H1 (cell line): ENCODE measurements at regions not wholly inside any gene's neighbourhood (a gene's known extent, or its start where the extent isn't known, plus 50 kb on each side); places are given as distances from the start of the nearest gene placed in this dataset.

Experiments used
- CTCF ChIA-PET: fragments of 300-600 bp; sonication (Branson Sonifier 250); formaldehyde crosslinking; loops from one replicate; lab custom pipeline; 2021; ENCODE audit not compliant: partially characterized antibody; lab: Charles Lee
- POLR2A ChIA-PET: fragments of 300-600 bp; sonication (Branson Sonifier 250); formaldehyde crosslinking; loops from one replicate; lab custom pipeline; 2021; ENCODE audit warnings: inconsistent platforms; ENCODE audit not compliant: partially characterized antibody; lab: Charles Lee
- DNase-seq, 2 experiments: peaks; one replicate each; pipeline versions ENCODE4 v3.0.0 to v3.0.0-alpha.2; 2010 to 2022; ENCODE audit warnings: low spot score in 2 of 2, low read depth in 1 of 2, mixed read lengths in 1 of 2
- FAIRE-seq: peaks from 2 replicates; lab custom pipeline; 2011; peaks lifted over from hg19 to GRCh38; lab: Jason Lieb, UNC
- H2AFZ ChIP-seq: 2 replicates; pipeline ENCODE4 v1.8.1; 2012; ENCODE audit warnings: low read length, inconsistent platforms
- H2AK5ac ChIP-seq: 2 replicates; pipeline ENCODE4 v1.6.1; 2013; ENCODE audit warnings: low read depth, low read length
- H2BK120ac ChIP-seq: replicated peaks from 2 replicates; pipeline ENCODE3; 2013; ENCODE audit warnings: low read depth, low read length, inconsistent platforms
- H2BK12ac ChIP-seq: 2 replicates; pipeline ENCODE4 v1.6.1; 2013; ENCODE audit warnings: low read depth, low read length
- H2BK15ac ChIP-seq: 2 replicates; pipeline ENCODE4 v1.6.1; 2013; ENCODE audit warnings: low read length
- H2BK20ac ChIP-seq: 2 replicates; pipeline ENCODE4 v1.6.1; 2013; ENCODE audit warnings: low read length
- H2BK5ac ChIP-seq: 2 replicates; pipeline ENCODE4 v1.6.1; 2013; ENCODE audit warnings: low read depth, low read length
- H3K14ac ChIP-seq: 2 replicates; pipeline ENCODE4 v1.6.1; 2013; ENCODE audit warnings: inconsistent platforms; ENCODE audit not compliant: insufficient read length
- H3K18ac ChIP-seq: 2 replicates; pipeline ENCODE4 v1.6.1; 2013; ENCODE audit warnings: low read length; ENCODE audit errors: extremely low read depth
- H3K23ac ChIP-seq: 2 replicates; pipeline ENCODE4 v1.6.1; 2013; ENCODE audit warnings: inconsistent platforms; ENCODE audit not compliant: insufficient read length
- H3K23me2 ChIP-seq: 2 replicates; pipeline ENCODE4 v1.6.1; 2013; ENCODE audit warnings: low read depth, low read length
- H3K27ac ChIP-seq: 2 replicates; pipeline ENCODE4 v1.6.1; 2011; ENCODE audit warnings: low read depth, low read length, inconsistent platforms
- H3K27me3 ChIP-seq, 4 experiments: replicated peaks in 1 of 4; 1 replicate in 1 of 4; 2 replicates in 3 of 4; pipeline versions ENCODE4 v1.6.1 to v1.8.1; 2011 to 2013; ENCODE audit warnings: low read length in 3 of 4, mild to moderate bottlenecking in 3 of 4, inconsistent platforms in 2 of 4, mixed read lengths in 2 of 4, moderate library complexity in 1 of 4; ENCODE audit not compliant: control insufficient read depth in 3 of 4, insufficient read depth in 3 of 4; ENCODE audit errors: extremely low read depth in 1 of 4
- H3K36me3 ChIP-seq, 4 experiments: 2 replicates each; pipeline versions ENCODE4 v1.6.1 to v1.8.1; 2011 to 2013; ENCODE audit warnings: mild to moderate bottlenecking in 4 of 4, low read length in 3 of 4, moderate library complexity in 2 of 4, control low read depth in 1 of 4, inconsistent platforms in 1 of 4; ENCODE audit not compliant: insufficient read depth in 4 of 4, control insufficient read depth in 2 of 4
- H3K4ac ChIP-seq: replicated peaks from 2 replicates; pipeline ENCODE3; 2013; ENCODE audit warnings: low read length, low read depth, mixed read lengths, inconsistent platforms; ENCODE audit not compliant: insufficient read length
- H3K4me1 ChIP-seq, 4 experiments: replicated peaks in 1 of 4; 1 replicate in 1 of 4; 2 replicates in 3 of 4; pipeline versions ENCODE4 v1.6.1 to v1.8.1; 2011 to 2013; ENCODE audit warnings: low read length in 3 of 4, inconsistent platforms in 2 of 4, mixed read lengths in 1 of 4; ENCODE audit not compliant: insufficient read depth in 4 of 4, control insufficient read depth in 3 of 4
- H3K4me2 ChIP-seq, 2 experiments: 2 replicates each; pipeline versions ENCODE4 v1.6.1 to v1.8.1; 2011 to 2013; ENCODE audit warnings: low read depth in 2 of 2, low read length in 2 of 2, control low read depth in 1 of 2, inconsistent platforms in 1 of 2, mild to moderate bottlenecking in 1 of 2; ENCODE audit not compliant: insufficient read depth in 1 of 2
- H3K4me3 ChIP-seq, 4 experiments: fragments of 200-600, 300-600 bp in 1 of 4; sonication (generic), shearing (Covaris generic), sonication (Bioruptor Twin) in 1 of 4; 2 replicates each; pipeline versions ENCODE4 v1.5.1 to v1.8.1; 2011 to 2016; ENCODE audit warnings: low read length in 4 of 4, low read depth in 3 of 4, control low read depth in 2 of 4, inconsistent platforms in 2 of 4, mild to moderate bottlenecking in 2 of 4, mixed read lengths in 1 of 4, moderate library complexity in 1 of 4; ENCODE audit not compliant: insufficient read depth in 2 of 4; ENCODE audit errors: extremely low read depth in 1 of 4
- H3K56ac ChIP-seq: replicated peaks from 2 replicates; pipeline ENCODE3; 2013; ENCODE audit warnings: low read depth, mild to moderate bottlenecking, mixed read lengths, low read length, inconsistent platforms; ENCODE audit not compliant: insufficient read length
- H3K79me1 ChIP-seq: 2 replicates; pipeline ENCODE4 v1.6.1; 2013; ENCODE audit warnings: low read depth, low read length, control low read depth
- H3K79me2 ChIP-seq, 2 experiments: 2 replicates each; pipeline versions ENCODE4 v1.6.1 to v1.8.1; 2012 to 2013; ENCODE audit warnings: low read length in 2 of 2, mild to moderate bottlenecking in 2 of 2, inconsistent platforms in 1 of 2; ENCODE audit not compliant: insufficient read depth in 2 of 2, control insufficient read depth in 1 of 2
- H3K9ac ChIP-seq, 4 experiments: replicated peaks in 1 of 4; 1 replicate in 1 of 4; 2 replicates in 3 of 4; pipeline versions ENCODE4 v1.6.1 to v1.8.1; 2011 to 2013; ENCODE audit warnings: low read depth in 3 of 4, low read length in 3 of 4, control low read depth in 2 of 4, mild to moderate bottlenecking in 2 of 4, moderate library complexity in 2 of 4, inconsistent platforms in 1 of 4; ENCODE audit errors: extremely low read depth in 1 of 4
- H3K9me3 ChIP-seq, 2 experiments: 2 replicates each; pipeline versions ENCODE4 v1.6.1 to v1.8.1; 2012 to 2013; ENCODE audit warnings: mild to moderate bottlenecking in 2 of 2, moderate library complexity in 2 of 2, control low read depth in 1 of 2, inconsistent platforms in 1 of 2, low read depth in 1 of 2, low read length in 1 of 2, mixed read lengths in 1 of 2; ENCODE audit not compliant: insufficient read depth in 2 of 2
- H4K20me1 ChIP-seq, 2 experiments: replicated peaks in 1 of 2; 2 replicates each; pipeline versions ENCODE3 to v1.8.1; 2011 to 2013; ENCODE audit warnings: inconsistent platforms in 2 of 2, low read length in 2 of 2, mild to moderate bottlenecking in 1 of 2; ENCODE audit not compliant: insufficient read depth in 2 of 2, control insufficient read depth in 1 of 2
- H4K5ac ChIP-seq: 2 replicates; pipeline ENCODE4 v1.6.1; 2013; ENCODE audit warnings: low read length, low read depth, mixed read lengths, inconsistent platforms; ENCODE audit not compliant: insufficient read length
- H4K8ac ChIP-seq: 2 replicates; pipeline ENCODE4 v1.8.0; 2013; ENCODE audit warnings: mild to moderate bottlenecking, moderate library complexity, low read length, inconsistent platforms; ENCODE audit not compliant: insufficient read depth; ENCODE audit errors: extremely low read depth
- H4K91ac ChIP-seq: replicated peaks from 2 replicates; pipeline ENCODE3; 2013; ENCODE audit warnings: low read length, mixed read lengths, inconsistent platforms; ENCODE audit not compliant: insufficient read length
- HDAC6 ChIP-seq: IDR thresholded peaks from one replicate; pipeline ENCODE4 v1.7.1; 2012; ENCODE audit warnings: low read depth, mild to moderate bottlenecking, inconsistent platforms, low read length, moderate library complexity
- JUN ChIP-seq: IDR thresholded peaks from 2 replicates; pipeline ENCODE4 v1.6.1; 2011; ENCODE audit warnings: low read depth, mild to moderate bottlenecking, improper control_type of control experiment, low read length
- RBBP5 ChIP-seq: IDR thresholded peaks from 2 replicates; pipeline ENCODE4 v1.7.1; 2012; ENCODE audit warnings: low read depth, mild to moderate bottlenecking, inconsistent platforms, low read length, moderate library complexity, borderline replicate concordance
- TAF7 ChIP-seq: optimal IDR thresholded peaks from 2 replicates; pipeline ENCODE3; 2011; ENCODE audit warnings: low read depth, mild to moderate bottlenecking, inconsistent platforms, low read length, moderate library complexity, borderline replicate concordance
- WGBS, 2 experiments: shearing (Covaris generic) in 1 of 2; methylation state at CpG; one replicate each; pipeline versions ENCODE4 v1.1.6 to v1.1.7; 2013 to 2015; ENCODE audit warnings: low lambda C conversion rate in 2 of 2, mixed read lengths in 2 of 2, inconsistent platforms in 1 of 2, low coverage in 1 of 2, missing lambda C conversion rate in 1 of 2; ENCODE audit not compliant: insufficient replicate concordance in 2 of 2, insufficient coverage in 1 of 2, insufficient read length in 1 of 2; ENCODE audit errors: extremely low coverage in 1 of 2, missing lambda C conversion rate in 1 of 2; 5-methylcytosine and 5-hydroxymethylcytosine counted together

GRCh38 chr1:14039582-14040430 is 339.8 kb downstream of the PRDM2 start:
- Histone ChIP-seq H2BK120ac (no peak overlapping the region), H4K8ac (no peak overlapping the region), H3K79me2 (no peaks in the 10 kb centered on the region), H3K56ac (no peak overlapping the region), H3K4me1 (peaks cover 0 to 2% (median 0%) of the 10 kb centered on the region in 4 experiments; a peak in 1 of 7 replicates), H3K27me3 (no peaks in the 10 kb centered on the region), H3K14ac (no peak overlapping the region), H3K4ac (no peak overlapping the region), H4K91ac (no peak overlapping the region), H3K23ac (no peak overlapping the region), H3K4me2 (no peak overlapping the region), H4K5ac (no peak overlapping the region), H4K20me1 (no peaks in the 10 kb centered on the region), H3K79me1 (no peaks in the 10 kb centered on the region), H2BK12ac (no peak overlapping the region), H3K23me2 (no peaks in the 10 kb centered on the region; the same call in 1 of the 2 replicates), H3K9me3 (peaks cover 3 to 15% of the 10 kb centered on the region in 2 experiments; a peak in 3 of 4 replicates), H3K4me3 (no peak overlapping the region), H3K18ac (no peak overlapping the region), H3K9ac (no peak overlapping the region), H2AK5ac (no peak overlapping the region), H2BK15ac (no peak overlapping the region), H2BK20ac (no peak overlapping the region), H2AFZ (peak overlapping the region; percentile 62; the same call in 1 of the 2 replicates), H3K27ac (no peak overlapping the region), H2BK5ac (no peak overlapping the region), H3K36me3 (no peaks in the 10 kb centered on the region)
- FAIRE-seq, result no peak
- ChIA-PET POLR2A (no interaction called here), CTCF (interaction anchor here (0.6 to 0.7 kb wide), 2 partner anchors 27 to 760 kb away, joined by 4 read pairs; no protein-coding TSS in a partner anchor)
- DNase-seq, result peak in 1 of 2 experiments; percentile 5
- WGBS, 2 experiments, result 71% methylated on average over 11 of the region's 11 CpGs; no CpG with 5 or more reads in 1 of the 2 experiments
- TF ChIP-seq JUN (no peak), HDAC6 (no peak), TAF7 (no peak), RBBP5 (no peak)
